Stimulated activated naive CD8-positive, alpha-beta T cell treated with anti-CD3 and anti-CD28 coated beads, Interleukin-15, Interleukin-2, amounts not matched to agents 100 ng/mL and 50 ng/mL, for 24 hours (primary cell): ENCODE measurements at regions not wholly inside any gene's neighbourhood (a gene's known extent, or its start where the extent isn't known, plus 50 kb on each side); places are given as distances from the start of the nearest gene placed in this dataset.
"Not testable (repeated sequence)": the region's sequence is repeated elsewhere in the genome, so short reads cannot be mapped to it uniquely, and the experiment has no call there.

ENCODE experiments used
- H3K27ac Mint-ChIP-seq: one replicate; pipeline ENCODE4 v1.8.0; 2021; ENCODE audit warnings: mild to moderate bottlenecking, mixed read lengths
- H3K27me3 Mint-ChIP-seq: one replicate; pipeline ENCODE4 v1.8.0; 2021; ENCODE audit warnings: mixed read lengths
- H3K36me3 Mint-ChIP-seq: one replicate; pipeline ENCODE4 v1.8.0; 2021; ENCODE audit warnings: low read depth, mixed read lengths
- H3K4me1 Mint-ChIP-seq: one replicate; pipeline ENCODE4 v1.8.0; 2021; ENCODE audit warnings: low read depth, mixed read lengths
- H3K4me3 Mint-ChIP-seq: one replicate; pipeline ENCODE4 v1.8.0; 2021; ENCODE audit warnings: mild to moderate bottlenecking, mixed read lengths
- H3K9me3 Mint-ChIP-seq: one replicate; pipeline ENCODE4 v1.8.0; 2021; ENCODE audit warnings: mixed read lengths

DNA sequence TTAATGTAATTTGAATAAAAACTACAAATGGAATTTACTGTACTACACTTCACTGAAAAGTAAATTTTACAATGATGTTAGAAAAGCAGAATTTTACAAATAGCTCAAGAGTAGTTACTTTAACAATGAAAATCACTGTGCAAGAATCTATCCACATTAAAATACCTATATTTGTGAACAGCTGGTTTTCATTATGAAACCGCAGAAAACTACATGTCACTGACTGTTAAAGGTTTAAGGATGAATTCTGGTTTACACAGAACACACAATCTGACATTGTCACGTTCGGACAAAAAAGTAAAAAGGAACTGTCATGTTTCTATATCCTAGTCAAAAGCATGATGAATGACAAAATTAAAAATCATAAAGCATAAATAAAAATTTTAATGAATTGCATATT lies 415.3 kb upstream of the PRKCQ start:
- Mint-ChIP-seq H3K9me3 (no peaks in the 10 kb centered on the region), H3K36me3 (no peaks in the 10 kb centered on the region), H3K27me3 (peaks cover 4% of the 10 kb centered on the region), H3K27ac (no peak overlapping the region), H3K4me3 (no peak overlapping the region), H3K4me1 (peaks cover 6% of the 10 kb centered on the region)

DNA sequence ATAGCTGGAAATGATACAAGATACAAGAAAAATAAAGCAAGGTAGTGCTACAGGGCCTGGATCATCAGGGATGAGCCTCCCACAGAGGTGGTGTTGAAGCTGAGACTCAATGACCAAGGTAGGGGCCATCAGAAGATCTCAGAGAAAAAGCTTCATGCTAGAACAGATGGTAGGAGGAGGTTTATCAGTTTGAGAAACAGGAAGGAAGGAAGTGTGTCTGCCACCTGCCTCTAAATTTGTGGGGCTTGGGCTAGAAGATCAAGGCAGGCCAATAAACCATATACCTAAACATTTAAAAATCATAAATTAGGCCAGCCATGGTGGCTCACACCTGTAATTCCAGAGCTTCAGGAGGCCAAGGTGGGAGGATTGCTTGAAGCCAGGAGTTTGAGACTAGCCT lies 410.8 kb upstream of the PRKCQ start:
- Mint-ChIP-seq H3K9me3 (no peaks in the 10 kb centered on the region), H3K4me3 (no peak overlapping the region), H3K27me3 (peaks cover 6% of the 10 kb centered on the region), H3K27ac (peak overlapping the region; percentile 7), H3K36me3 (no peaks in the 10 kb centered on the region), H3K4me1 (peaks cover 13% of the 10 kb centered on the region)

DNA sequence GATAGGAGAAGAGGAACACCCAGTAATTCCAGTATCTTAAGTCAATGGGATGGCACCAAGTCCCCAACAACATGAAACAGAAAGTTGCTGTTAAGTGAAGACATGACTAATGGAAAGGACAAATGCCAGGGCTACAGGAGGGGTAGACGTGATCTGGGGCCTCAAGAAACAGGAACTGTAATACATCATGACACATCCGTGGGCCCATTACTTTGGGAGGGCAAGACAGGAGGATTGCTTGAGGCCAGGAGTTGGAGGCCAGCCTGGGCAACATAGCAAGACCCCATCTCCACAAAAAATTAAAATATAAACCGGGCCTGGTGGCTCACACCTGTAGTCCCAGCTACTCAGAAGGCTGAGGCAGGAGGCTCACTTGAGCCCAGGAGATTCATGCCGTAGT lies 408.6 kb upstream of the PRKCQ start:
- peaks cover 6% of the 10 kb centered on the region for H3K27me3 Mint-ChIP-seq
- H3K36me3 Mint-ChIP-seq = no peaks in the 10 kb centered on the region
- no peak overlapping the region for H3K27ac Mint-ChIP-seq
- no peaks in the 10 kb centered on the region for H3K9me3 Mint-ChIP-seq
- H3K4me1 Mint-ChIP-seq = peaks cover 13% of the 10 kb centered on the region
- no peak overlapping the region for H3K4me3 Mint-ChIP-seq

DNA sequence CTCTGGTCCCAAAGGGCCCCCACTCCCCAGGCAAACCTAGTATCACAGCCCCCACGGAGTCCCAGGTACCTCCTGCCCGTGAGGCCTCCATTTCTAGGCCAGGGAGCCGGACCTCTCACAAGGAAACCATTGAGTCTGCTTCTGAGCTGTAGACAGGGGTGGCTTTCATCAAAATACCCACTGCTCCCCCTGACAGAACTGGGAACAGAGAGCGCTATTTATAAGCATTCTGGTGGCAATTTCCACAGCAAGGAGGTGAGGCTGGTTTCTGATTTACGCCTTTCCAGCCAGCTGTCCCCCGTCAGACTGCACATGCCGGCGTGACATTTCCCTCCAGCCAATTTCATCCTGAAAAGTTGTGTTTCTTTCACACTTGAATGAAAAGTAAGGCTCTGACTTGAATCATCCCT lies 407.5 kb upstream of the PRKCQ start:
- Mint-ChIP-seq H3K27ac (no peak overlapping the region), H3K27me3 (peaks cover 3% of the 10 kb centered on the region), H3K4me1 (peaks cover 13% of the 10 kb centered on the region), H3K4me3 (no peak overlapping the region), H3K36me3 (no peaks in the 10 kb centered on the region), H3K9me3 (no peaks in the 10 kb centered on the region)

DNA sequence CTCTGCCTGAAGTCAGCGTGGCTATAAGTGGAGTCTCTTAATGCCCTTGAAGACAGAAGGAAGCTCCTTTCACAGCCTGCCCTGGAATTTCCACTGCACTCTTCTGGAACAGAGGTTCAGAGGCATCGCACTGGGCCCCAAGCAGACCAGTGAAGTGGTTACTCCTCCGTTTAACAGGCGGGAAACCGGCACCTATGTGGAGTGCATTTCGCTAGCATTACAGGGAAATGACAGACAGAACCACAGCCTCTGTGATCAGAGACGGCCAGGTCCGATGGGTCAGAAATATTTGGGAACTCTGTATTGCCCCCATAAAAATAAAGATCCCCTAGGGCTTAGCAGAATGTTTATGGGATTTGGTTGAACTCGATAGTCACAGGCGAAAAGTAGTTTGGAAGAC lies 406.9 kb upstream of the PRKCQ start:
- peaks cover 13% of the 10 kb centered on the region for H3K4me1 Mint-ChIP-seq
- no peaks in the 10 kb centered on the region for H3K36me3 Mint-ChIP-seq
- H3K4me3 Mint-ChIP-seq = no peak overlapping the region
- no peak overlapping the region for H3K27ac Mint-ChIP-seq
- no peaks in the 10 kb centered on the region for H3K9me3 Mint-ChIP-seq
- H3K27me3 Mint-ChIP-seq = peaks cover 9% of the 10 kb centered on the region

DNA sequence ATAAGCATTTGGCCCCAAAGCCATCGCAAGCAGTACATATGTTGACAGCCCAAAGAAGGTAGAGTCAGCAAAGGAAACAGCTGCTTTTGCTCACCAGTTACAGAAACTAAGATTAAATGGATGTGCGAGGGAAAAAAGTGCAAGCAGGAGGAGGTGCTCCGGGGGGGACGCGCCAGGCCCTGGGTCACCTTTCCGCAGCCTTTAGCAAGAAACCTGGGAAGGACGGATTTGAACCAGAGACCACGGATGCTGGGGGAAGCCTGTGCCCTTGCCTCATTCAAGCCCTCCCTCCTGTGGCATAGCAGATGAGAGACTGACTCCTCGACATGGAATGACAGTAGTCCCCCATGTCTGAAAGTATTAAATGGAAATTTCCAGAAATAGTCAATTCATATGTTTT lies 405.6 kb upstream of the PRKCQ start:
- H3K36me3 Mint-ChIP-seq = no peaks in the 10 kb centered on the region
- no peak overlapping the region for H3K4me3 Mint-ChIP-seq
- peaks cover 8% of the 10 kb centered on the region for H3K4me1 Mint-ChIP-seq
- H3K27me3 Mint-ChIP-seq = peaks cover 11% of the 10 kb centered on the region
- no peak overlapping the region for H3K27ac Mint-ChIP-seq
- no peaks in the 10 kb centered on the region for H3K9me3 Mint-ChIP-seq

DNA sequence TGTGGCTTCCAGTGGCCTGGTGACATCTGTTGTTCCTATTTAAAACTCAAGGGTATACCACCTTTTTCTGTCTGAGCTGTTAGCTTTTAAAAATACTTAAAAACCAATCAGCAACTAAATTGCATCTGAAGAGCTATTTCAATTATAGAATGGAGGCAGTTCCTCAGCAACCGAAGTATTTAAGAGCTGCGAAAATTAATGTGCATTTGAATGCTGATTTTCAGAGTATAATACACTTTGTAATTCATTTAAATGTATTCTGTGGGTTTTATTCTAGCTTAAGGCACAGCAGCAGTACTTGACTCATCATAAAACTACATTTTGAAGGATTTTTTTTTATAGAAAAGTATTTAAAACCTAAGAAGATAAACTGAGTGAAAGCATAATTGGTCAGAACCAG lies 404.9 kb upstream of the PRKCQ start:
- Mint-ChIP-seq H3K36me3 (no peaks in the 10 kb centered on the region), H3K4me3 (no peak overlapping the region), H3K27ac (no peak overlapping the region), H3K27me3 (peaks cover 11% of the 10 kb centered on the region), H3K4me1 (peaks cover 7% of the 10 kb centered on the region), H3K9me3 (no peaks in the 10 kb centered on the region)

DNA sequence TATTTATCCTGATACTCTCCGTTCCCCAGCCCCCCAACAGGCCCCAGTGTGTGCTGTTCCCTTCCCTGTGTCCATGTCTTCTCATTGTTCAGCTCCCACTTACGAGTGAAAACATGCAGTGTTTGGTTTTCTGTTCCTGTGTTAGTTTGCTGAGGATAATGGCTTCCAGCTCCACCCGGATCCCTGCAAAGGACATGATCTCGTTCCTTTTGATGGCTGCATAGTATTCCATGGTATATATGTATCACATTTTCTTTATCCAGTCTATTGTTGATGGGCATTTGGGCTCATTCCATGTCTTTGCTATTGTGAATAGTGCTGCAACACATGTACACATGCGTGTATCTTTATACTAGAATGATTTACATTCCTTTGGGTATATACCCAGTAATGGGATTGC lies 403.9 kb upstream of the PRKCQ start:
- not testable (repeated sequence) for H3K9me3 Mint-ChIP-seq, H3K4me3 Mint-ChIP-seq, H3K27me3 Mint-ChIP-seq, H3K4me1 Mint-ChIP-seq, H3K36me3 Mint-ChIP-seq, H3K27ac Mint-ChIP-seq

DNA sequence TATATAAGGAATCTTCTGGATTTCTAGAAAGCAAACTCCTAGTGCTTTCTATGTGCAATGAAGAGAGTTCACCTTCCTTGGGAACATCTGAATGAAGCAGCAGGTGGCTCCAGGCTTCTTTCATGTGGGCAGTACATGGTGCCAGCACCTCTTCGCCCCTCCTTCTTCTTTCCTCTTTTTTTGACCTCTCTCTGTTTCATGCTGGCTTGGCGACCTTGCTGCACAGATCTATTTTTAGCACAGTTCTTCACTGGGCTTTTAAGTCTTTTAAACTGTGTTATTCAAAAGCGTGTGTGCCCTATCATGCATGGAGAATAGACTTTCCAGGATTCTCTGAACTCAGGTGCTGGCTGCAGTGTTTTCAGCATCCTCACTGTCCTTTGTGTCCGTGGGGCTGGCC lies 400.3 kb upstream of the PRKCQ start:
- Mint-ChIP-seq H3K4me3 (no peak overlapping the region), H3K4me1 (no peaks in the 10 kb centered on the region), H3K27ac (no peak overlapping the region), H3K9me3 (no peaks in the 10 kb centered on the region), H3K27me3 (peaks cover 8% of the 10 kb centered on the region), H3K36me3 (no peaks in the 10 kb centered on the region)

DNA sequence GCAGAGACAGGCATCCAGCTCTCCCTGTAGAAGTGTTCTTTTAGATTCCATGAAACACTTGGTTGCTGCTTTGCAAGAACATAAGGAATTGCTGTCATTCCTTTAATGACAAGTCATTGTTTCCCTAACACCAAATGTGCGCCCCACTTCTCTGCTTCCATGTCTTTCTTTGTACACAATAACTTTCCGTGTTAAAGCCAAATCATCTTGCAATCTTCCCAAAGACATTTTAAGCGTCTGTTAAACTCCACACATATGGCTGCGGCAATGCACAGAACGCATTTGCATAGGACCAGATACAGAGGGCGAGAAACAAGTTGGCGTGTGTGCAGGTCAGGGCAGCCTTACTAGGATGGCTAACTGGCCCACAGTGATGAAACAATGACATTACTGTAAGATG lies 399.3 kb upstream of the PRKCQ start:
- no peaks in the 10 kb centered on the region for H3K9me3 Mint-ChIP-seq

DNA sequence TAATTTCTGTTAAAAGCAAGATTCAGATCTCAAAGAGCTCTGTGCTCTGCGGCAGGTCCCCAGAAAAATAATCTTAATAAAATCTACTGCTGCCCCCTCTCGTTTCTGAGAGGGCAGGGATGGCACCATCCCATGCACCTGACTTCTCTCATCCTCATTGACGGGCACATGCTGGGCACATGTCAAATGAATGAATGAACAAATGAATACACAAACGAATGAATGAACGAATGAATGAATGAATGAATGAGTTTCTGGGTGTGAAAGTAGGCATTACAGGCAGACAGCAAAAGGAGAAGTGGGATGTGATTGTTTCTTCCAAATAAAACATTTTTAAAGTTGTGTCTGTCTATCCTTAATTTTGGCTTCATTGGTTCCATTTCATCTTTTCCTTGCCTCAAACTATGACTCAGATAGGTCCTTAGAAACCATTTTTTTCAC lies 398.1 kb upstream of the PRKCQ start:
- H3K4me1 Mint-ChIP-seq = peaks cover 8% of the 10 kb centered on the region
- H3K36me3 Mint-ChIP-seq = no peaks in the 10 kb centered on the region
- H3K9me3 Mint-ChIP-seq = no peaks in the 10 kb centered on the region
- peaks cover 8% of the 10 kb centered on the region for H3K27me3 Mint-ChIP-seq
- no peak overlapping the region for H3K27ac Mint-ChIP-seq
- H3K4me3 Mint-ChIP-seq = no peak overlapping the region

More for the DNA sequence above, 399.3 kb upstream of the PRKCQ start:
- Mint-ChIP-seq H3K27ac (no peak overlapping the region), H3K27me3 (peaks cover 8% of the 10 kb centered on the region), H3K4me1 (peaks cover under 1% of the 10 kb centered on the region), H3K4me3 (no peak overlapping the region), H3K36me3 (no peaks in the 10 kb centered on the region)

DNA sequence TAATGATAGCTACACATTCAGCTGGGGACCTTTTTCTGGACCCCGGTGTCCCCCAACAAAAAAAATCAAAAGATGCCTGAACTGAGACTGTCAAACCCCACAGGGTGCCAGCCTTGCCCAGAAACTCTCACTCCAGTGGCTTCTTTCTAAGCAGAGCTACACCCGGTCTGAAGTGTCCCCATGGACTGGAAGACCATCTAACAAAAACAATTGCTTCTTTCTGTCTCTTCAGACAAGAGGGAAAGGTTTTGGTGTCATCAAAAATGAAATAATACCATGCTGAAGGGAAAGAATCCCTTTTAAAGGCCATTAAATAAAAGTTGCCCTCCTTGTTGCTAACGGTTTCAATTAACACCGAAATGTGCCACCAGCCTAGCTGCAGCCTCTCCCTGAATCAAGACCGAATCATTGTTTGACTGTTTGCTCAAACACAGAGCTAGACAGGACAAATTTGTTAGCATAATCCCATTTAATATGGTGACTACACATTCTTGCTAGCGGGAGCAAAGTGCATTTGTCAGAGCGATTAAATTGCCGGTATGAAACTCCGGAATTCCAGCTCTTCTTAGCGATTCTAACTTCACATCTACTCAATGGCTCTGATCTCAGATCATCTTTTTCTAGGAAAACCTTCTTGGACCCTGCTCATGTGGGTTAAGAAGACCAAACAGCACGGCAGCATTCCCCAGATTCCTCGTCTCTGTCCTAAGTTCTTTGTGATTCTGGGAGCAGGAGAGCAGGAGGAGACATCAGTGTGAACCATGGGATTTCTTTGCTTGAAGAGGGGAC lies 397.5 kb upstream of the PRKCQ start:
- Mint-ChIP-seq H3K27ac (no peak overlapping the region), H3K36me3 (no peaks in the 10 kb centered on the region), H3K27me3 (peaks cover 8% of the 10 kb centered on the region), H3K4me1 (peaks cover 8% of the 10 kb centered on the region), H3K4me3 (no peak overlapping the region), H3K9me3 (no peaks in the 10 kb centered on the region)

DNA sequence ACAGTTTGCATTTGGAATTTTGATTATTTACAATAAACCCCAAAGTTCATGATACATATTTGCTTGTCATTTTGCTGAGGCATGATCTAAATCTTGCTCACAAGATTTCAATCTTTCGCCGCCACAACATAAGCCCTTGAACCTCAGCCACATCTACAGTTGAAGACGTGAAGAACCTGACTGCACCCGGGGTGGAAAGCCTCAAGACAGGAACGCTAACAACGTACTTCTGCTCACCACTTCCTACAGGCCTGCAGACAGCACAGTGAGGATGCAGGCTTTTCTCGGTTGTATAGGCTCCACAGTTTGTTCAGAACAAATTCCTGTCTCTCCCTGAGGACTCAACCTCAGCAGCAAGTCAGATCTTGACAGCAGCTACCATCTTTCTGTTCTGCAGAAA lies 393.8 kb upstream of the PRKCQ start:
- Mint-ChIP-seq H3K4me1 (peaks cover 8% of the 10 kb centered on the region), H3K27ac (no peak overlapping the region), H3K36me3 (no peaks in the 10 kb centered on the region), H3K9me3 (no peaks in the 10 kb centered on the region), H3K27me3 (no peaks in the 10 kb centered on the region), H3K4me3 (no peak overlapping the region)

DNA sequence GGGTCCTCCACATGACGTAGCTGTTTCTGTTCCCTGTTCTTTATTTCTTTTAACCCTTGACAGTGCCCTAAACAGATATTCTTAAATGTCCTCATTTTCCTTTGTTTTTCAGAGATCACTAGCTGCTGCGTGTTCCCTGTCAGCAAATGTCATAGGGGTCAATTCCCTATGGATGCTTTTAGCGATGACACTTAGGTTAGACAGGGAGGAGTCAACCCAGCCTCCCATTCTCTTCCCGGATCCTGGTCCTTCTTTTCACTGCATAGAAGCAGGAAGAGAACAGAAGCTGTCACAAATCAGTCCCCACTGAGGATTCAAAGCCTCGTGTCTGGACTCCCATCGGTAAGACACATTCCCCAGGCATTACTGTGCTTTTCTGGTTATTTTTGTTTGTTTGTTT lies 392.1 kb upstream of the PRKCQ start:
- H3K9me3 Mint-ChIP-seq = no peaks in the 10 kb centered on the region
- H3K4me3 Mint-ChIP-seq = no peak overlapping the region
- no peaks in the 10 kb centered on the region for H3K27me3 Mint-ChIP-seq
- no peak overlapping the region for H3K27ac Mint-ChIP-seq
- no peaks in the 10 kb centered on the region for H3K36me3 Mint-ChIP-seq
- peaks cover 8% of the 10 kb centered on the region for H3K4me1 Mint-ChIP-seq

DNA sequence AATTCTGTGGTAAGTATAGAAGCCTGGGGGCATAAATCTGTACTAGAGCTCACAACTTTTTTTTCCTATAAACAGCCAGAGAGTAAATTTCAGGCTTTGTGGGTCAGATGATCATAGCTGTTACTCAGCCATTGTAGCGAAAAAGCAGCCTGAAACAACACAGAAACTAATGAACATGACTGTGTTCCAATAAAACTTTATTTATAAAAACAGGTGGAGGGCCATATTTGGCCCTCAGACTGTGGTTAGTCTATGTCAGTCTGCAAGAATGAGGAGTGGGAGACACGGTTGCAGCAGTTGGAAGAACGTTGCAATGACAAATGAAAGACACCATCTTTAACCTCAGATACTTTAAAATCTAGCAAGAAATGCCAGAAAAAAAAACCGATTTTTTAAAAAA lies 389.6 kb upstream of the PRKCQ start:
- H3K27me3 Mint-ChIP-seq = no peaks in the 10 kb centered on the region
- H3K36me3 Mint-ChIP-seq = no peaks in the 10 kb centered on the region
- H3K4me3 Mint-ChIP-seq = no peak overlapping the region
- H3K9me3 Mint-ChIP-seq = no peaks in the 10 kb centered on the region
- peaks cover 8% of the 10 kb centered on the region for H3K4me1 Mint-ChIP-seq
- no peak overlapping the region for H3K27ac Mint-ChIP-seq

DNA sequence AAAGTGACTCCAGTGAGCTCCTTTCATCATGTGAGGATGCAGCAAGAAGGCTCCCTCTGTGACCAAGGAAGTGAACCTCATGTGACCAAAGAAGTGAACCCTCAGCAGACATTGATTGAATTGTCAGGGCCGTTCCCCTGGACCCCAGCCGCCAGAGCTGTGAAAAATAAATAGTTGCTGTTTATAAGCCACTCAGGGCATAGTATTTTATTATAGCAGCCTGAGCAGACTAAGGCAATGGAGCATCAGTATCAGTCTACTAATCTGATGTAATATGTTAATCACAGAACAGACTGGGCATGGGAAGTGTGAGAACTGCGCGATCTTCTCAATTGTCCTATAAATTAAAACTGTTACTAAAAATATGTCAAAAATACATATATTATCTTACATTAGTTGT lies 384.5 kb upstream of the PRKCQ start:
- H3K9me3 Mint-ChIP-seq = no peaks in the 10 kb centered on the region
- H3K36me3 Mint-ChIP-seq = no peaks in the 10 kb centered on the region
- no peak overlapping the region for H3K27ac Mint-ChIP-seq
- H3K27me3 Mint-ChIP-seq = no peaks in the 10 kb centered on the region
- H3K4me3 Mint-ChIP-seq = no peak overlapping the region
- peaks cover 3% of the 10 kb centered on the region for H3K4me1 Mint-ChIP-seq
